ENCODE measurements at regions not wholly inside any gene's neighbourhood (a gene's known extent, or its start where the extent isn't known, plus 50 kb on each side); places are given as distances from the start of the nearest gene placed in this dataset.

- TF ChIP-seq SIN3A (IDR thresholded peaks at IDR 0.05; ENCODE audit: borderline replicate concordance, insufficient read depth, low read length) (no peak), REST (IDR thresholded peaks at IDR 0.05; ENCODE audit: insufficient read depth in 1 of 2, low read depth in 2 of 2, low read length in 2 of 2) (no peak), POLR2AphosphoS5 (IDR thresholded peaks at IDR 0.05; ENCODE audit: low read depth, low read length) (no peak), TAF1 (IDR thresholded peaks at IDR 0.05; ENCODE audit: borderline replicate concordance, insufficient read depth, low read length) (no peak), FOXP2 (optimal IDR thresholded peaks at IDR 0.05; ENCODE audit: borderline replicate concordance, extremely low read depth, extremely low read length, insufficient read depth) (no peak)
Observed at GRCh38 chr6:74597840-74598239, 608.0 kb downstream of the COL12A1 start.

All from PFSK-1 (cell line).